ENCODE measurements at regions not wholly inside any gene's neighbourhood (a gene's known extent, or its start where the extent isn't known, plus 50 kb on each side); places are given as distances from the start of the nearest gene placed in this dataset.
A peak's percentile ranks its signal among the peaks of the same experiment; 100 is the strongest.
"Not testable (repeated sequence)": the region's sequence is repeated elsewhere in the genome, so short reads cannot be mapped to it uniquely, and the experiment has no call there.

DNA sequence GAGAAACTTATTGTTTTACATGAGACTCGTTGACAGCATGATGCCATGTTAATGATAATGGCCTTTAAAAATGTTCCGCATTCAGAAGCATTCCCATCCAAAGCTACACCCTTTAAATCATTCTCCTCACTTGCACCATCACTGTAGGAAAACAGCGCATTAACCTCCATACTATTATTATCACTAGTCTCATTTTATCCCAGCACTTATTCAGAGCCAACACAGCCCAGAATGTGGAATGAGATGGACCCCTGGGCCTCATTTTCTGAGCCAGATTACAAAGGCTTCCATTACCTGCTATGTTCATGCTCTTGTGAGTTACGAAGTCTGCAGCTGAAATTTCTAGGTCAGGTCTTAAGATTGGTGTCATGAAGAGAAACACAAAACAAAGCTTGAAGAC, 159.4 kb downstream of the HS3ST3A1 start:
- DNase-seq, result no peak

GRCh38 chr17:13441873-13442272, 159.9 kb downstream of the HS3ST3A1 start:
- no peak for DNase-seq

- DNase-seq, result no peak
Measured at GRCh38 chr17:13437966-13438779, 163.6 kb downstream of the HS3ST3A1 start.

- no peak for DNase-seq
Measured at GRCh38 chr17:13435230-13435629, 166.5 kb downstream of the HS3ST3A1 start.

DNA sequence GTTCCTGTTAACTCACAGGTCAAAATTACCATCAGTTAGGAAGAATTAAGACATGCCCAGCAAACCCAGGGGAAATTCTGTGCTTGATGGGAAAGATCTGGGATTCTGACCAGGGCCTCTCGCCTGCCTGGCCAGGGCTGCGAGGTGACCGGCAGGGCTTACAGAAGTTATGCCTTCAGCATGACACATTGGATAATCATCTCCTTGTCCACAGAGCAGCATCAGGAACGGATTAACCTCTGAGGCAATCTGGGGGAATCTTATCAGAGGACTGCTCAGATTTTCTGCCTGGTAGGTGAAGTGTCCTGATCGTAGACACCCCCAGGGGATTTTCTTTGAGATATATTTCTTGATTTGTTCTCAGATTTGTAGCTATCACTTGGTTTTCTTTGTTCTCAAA, 172.5 kb downstream of the HS3ST3A1 start:
- DNase-seq, result no peak

DNA sequence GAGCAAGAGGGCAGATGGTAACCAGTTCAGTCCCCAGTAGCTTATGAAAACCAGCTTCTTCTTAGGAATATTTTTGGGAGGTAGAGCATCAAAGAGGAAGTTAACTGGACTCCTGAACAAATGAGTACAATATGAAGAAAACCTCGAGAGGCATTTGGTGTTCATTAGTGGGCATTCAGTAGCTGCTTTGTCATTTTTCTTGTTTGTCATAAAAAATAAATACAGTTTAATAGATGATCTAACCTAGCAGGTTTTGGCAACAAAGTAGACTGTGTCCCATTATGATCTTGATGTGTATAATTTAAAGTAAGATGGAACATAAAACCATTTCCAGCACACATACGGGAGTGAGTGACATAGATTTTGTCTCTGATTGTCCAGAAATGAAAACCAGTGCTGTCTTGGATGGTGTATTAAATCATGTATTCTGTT, 173.1 kb downstream of the HS3ST3A1 start:
- no peak for DNase-seq

DNA sequence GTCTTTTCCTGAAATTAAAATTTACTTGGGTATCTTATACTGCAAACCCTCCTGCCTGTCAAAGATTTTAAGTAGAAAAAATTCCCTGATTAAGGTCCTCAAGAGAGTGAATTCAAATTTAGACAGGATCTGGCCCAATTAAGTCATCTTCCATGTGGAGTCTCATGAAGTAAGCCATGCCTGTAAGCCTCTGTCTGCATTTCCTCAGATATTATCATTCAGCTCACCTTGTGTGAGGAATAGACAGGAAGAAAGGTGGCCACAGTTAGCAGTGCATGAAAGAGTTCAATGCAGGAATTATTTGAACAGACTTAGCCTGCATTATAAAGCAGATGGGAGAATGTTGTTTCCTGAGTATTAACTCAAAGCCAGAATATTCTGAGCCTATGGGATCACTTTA, 174.7 kb downstream of the HS3ST3A1 start:
- DNase-seq, result no peak

DNA sequence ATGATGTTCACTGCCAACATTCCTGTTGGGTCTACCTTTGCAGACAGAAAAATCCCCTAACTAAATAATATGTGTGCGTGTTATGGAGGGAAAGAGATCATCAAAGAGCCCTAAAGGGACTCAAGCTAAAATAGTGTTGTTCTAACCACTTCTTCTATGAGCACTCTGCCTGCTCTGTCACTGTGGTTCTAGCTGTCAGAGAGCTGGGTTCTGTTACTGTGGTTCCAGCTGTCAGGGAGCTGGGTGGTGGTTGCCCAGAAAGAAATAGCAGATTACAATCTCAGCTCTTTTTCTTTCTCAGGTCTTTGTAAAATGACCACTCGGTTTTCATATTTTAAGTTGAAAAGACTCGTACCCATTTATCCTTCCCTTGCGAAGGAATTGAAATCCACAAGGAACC, 176.3 kb downstream of the HS3ST3A1 start:
- DNase-seq, result no peak

DNA sequence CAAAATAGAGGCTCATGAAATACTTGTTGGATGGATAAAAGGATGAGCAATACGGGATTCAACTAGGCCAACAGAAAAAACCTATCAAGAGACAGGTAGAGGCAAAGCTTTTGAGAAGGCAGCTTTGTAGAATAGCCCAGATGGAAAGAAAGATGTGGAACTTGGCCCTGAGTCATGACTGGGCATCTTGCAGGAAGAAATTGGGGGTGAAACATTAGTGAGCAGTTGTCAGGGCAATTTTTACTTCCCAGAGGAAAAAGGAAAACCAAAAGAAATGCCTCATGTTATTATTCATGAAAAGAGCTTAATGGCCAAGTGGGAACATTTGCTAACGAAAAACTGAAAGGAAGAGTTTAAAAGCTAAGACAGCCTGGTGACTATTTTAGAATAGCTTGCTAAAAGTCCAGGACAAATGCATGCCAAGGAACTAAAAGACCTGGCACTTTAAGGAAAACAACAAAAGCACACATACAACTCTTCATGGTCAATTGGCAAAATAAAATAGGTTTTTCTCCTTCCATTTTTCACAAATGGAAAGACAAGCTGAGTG, 180.1 kb downstream of the HS3ST3A1 start:
- DNase-seq, result no peak

GRCh38 chr17:13420878-13421277, 180.9 kb downstream of the HS3ST3A1 start:
- peak; percentile 75 to 77 for DNase-seq

GRCh38 chr17:13420418-13420826, 181.3 kb downstream of the HS3ST3A1 start:
- DNase-seq, result peak in 1 of 2 experiments; percentile 31

- no peak for DNase-seq
Measured at GRCh38 chr17:13419676-13420075, 182.1 kb downstream of the HS3ST3A1 start.

DNA sequence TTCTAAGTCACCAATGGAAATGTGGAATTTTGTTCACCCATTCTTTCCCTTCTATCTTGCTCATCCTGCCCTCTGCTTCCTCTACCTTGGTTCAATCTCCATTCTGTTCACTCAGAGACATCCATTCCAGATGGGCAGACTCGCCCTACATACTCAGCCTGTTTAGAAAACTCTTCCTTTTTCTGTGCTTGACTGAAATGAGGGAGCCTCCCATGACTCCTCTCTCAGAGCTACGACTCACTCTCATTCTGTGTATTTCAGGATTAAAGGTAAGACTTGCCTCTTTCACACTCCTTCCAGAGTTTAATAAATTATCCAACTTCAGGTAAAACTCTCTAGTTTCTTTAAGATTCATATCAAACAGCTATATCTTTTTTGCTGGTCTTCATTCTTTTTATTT, 182.8 kb downstream of the HS3ST3A1 start:
- no peak for DNase-seq

DNA sequence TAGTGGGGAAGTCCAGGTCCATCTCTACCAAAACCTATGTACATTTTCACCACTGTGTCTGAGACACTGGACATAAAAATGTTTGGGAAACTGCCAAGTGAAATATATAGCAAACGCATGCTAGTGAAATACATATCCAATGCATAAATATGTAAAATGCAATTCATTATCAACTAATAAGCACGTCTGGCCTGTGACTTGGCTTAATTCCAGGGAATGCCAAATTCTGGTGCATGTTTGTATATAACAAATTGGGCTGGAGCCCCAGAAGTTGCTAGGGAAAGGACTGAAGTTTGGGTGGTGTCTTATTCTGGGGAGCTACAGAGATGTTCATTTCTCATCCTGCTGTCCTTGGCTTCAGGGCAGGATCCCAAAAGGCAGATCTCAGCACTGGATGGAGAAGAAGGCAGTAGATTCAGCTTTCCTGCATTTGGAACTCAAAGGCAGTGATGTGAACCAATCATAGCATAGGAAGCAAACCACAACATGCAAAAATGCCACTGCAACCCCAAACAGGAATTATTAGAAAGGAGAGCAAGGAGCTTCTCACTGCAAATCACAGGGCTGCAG, 184.3 kb downstream of the HS3ST3A1 start:
- no peak for DNase-seq

DNA sequence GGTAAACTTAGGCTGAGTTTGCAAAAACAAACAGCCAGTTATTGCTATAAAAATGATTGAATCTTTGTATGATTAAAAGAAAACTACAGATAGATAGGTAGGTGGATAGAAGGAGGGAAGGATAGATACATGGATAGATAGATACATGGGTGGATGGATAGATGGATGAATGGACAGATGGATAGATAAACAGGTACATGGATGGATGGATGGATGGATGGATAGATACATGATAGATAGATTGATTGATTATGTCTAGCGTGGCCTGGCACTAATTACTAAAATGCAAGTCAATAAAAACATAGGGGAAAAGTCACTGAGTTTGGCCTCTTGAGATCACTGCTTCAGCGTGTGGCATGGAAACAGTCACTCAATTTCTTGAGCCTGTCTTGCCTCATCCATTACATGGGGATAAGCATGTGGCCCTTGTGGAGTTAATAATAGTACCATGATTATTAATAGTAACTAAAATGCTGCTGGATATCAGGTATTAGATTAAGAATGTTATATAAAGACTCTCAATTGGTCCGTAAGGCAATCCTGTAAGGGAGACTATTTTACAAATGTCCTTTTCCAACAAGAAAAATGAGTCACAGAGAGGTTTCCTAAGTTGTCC, 184.9 kb downstream of the HS3ST3A1 start:
- DNase-seq, result no peak

DNA sequence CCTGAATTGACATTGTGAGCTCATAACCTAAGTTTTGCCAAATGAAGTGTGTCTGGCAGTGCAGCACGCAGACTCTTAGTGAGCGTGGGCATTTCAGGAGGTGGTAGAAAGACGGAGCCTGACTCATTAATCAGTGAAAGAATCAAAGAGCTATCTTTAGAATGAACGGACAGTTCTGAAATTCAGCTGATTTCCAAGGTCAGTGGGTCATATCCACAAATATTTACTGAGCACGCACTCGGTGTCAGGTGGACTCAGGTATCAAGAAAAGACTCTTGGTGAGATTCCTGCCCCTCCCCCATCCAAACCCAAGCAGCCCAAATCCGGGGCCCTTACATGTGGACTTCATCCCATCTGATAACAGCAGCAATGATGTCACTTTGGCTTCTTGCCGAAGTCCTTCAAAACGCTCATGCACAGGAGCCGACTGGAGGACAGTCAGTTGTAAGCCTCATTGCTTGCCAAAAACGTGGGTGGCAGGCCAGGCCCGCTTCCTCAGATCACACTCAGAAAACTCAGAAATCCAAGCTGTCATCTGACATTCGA, 185.8 kb downstream of the HS3ST3A1 start:
- DNase-seq, result peak; percentile 83 to 86

GRCh38 chr17:13415200-13415599, 186.5 kb downstream of the HS3ST3A1 start:
- DNase-seq, result not testable (repeated sequence)

GRCh38 chr17:13413001-13413400, 188.7 kb downstream of the HS3ST3A1 start:
- DNase-seq, result no peak

- DNase-seq, result peak; percentile 5 to 57
Measured at GRCh38 chr17:13410874-13411273, 190.9 kb downstream of the HS3ST3A1 start.

- no peak for DNase-seq
Measured at GRCh38 chr17:13410214-13410613, 191.5 kb downstream of the HS3ST3A1 start.

GRCh38 chr17:13409455-13409854, 192.3 kb downstream of the HS3ST3A1 start:
- DNase-seq, result no peak

GRCh38 chr17:13407381-13407780, 194.3 kb downstream of the HS3ST3A1 start:
- DNase-seq, result no peak

DNA sequence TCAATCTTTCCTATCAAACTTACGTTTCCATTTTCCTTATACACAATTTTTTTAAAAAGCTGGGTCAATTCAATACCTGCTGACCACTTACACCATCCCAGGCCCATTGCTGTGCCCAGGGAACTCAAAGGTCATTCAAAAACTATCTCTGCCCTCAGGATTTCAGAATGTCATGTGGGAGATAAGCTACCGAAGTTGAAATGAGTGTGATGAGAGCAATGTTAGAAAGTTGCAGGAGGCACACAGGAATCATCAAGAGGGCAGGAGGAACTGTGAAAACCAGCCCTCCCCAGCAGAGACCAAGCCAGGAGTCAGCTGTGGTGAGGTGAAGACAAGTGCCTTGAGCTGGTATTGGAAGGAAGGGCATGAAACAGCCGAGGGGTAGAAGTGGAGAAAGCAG, 195.9 kb downstream of the HS3ST3A1 start:
- no peak for DNase-seq

DNA sequence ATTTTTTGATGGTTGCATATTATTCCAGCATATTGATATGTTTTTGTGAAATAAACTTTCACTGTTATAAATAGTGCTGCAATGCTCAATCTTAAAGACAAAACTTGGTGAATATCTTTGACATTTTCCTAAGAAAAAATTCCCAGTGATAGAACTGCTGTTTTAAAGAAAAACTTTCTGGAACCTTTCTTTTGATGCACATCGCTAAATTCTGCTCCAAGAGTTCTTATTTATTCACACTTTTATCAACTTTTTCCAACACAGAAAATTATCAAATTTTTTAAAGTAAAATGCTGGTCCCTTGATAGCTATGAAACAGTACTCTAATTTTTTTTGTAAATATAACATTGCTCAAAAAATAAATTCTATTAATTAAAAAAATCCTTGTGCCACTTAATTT, 196.6 kb downstream of the HS3ST3A1 start:
- no peak for DNase-seq
